Keratinocyte (primary cell): ENCODE measurements at regions not wholly inside any gene's neighbourhood (a gene's known extent, or its start where the extent isn't known, plus 50 kb on each side); places are given as distances from the start of the nearest gene placed in this dataset.

Experiments
- DNase-seq: peaks from one replicate; pipeline ENCODE4 v3.0.0-alpha.2; 2011; ENCODE audit warnings: low read depth, missing footprints, low spot score
- FAIRE-seq: peaks from 2 replicates; lab custom pipeline; 2011; peaks lifted over from hg19 to GRCh38; lab: Jason Lieb, UNC
- H2AFZ ChIP-seq: 2 replicates; pipeline ENCODE4 v1.6.0; 2012; ENCODE audit warnings: low read length, control low read depth, inconsistent platforms; ENCODE audit not compliant: control insufficient read depth
- H3K27ac ChIP-seq: 2 replicates; pipeline ENCODE4 v1.5.1; 2011; ENCODE audit warnings: low read length; ENCODE audit not compliant: control insufficient read depth, insufficient read depth
- H3K27me3 ChIP-seq: 3 replicates; pipeline ENCODE4 v1.6.0; 2011; ENCODE audit warnings: low read length; ENCODE audit not compliant: control insufficient read depth, insufficient read depth; ENCODE audit errors: extremely low read depth
- H3K36me3 ChIP-seq, 2 experiments: 2 replicates in 1 of 2; 3 replicates in 1 of 2; pipeline ENCODE4 v1.5.1; 2011; ENCODE audit warnings: low read length in 2 of 2, mild to moderate bottlenecking in 1 of 2; ENCODE audit not compliant: control insufficient read depth in 2 of 2, insufficient read depth in 2 of 2; ENCODE audit errors: extremely low read depth in 1 of 2
- H3K4me1 ChIP-seq: 3 replicates; pipeline ENCODE4 v1.5.1; 2011; ENCODE audit warnings: low read length; ENCODE audit not compliant: control insufficient read depth, insufficient read depth; ENCODE audit errors: extremely low read depth
- H3K4me2 ChIP-seq: 3 replicates; pipeline ENCODE4 v1.6.0; 2011; ENCODE audit warnings: low read depth, low read length; ENCODE audit not compliant: control insufficient read depth, insufficient read depth; ENCODE audit errors: extremely low read depth
- H3K4me3 ChIP-seq, 3 experiments: fragments of 200-600 bp in 1 of 3; sonication (generic) in 1 of 3; 2 replicates in 2 of 3; 3 replicates in 1 of 3; pipeline ENCODE4 v1.5.1; 2011 to 2016; ENCODE audit warnings: low read length in 3 of 3, mild to moderate bottlenecking in 3 of 3, control low read depth in 2 of 3, inconsistent platforms in 1 of 3, low read depth in 1 of 3, mixed read lengths in 1 of 3, mixed run types in 1 of 3, moderate library complexity in 1 of 3; ENCODE audit not compliant: control insufficient read depth in 2 of 3, insufficient read depth in 2 of 3; ENCODE audit errors: extremely low read depth in 1 of 3
- H3K79me2 ChIP-seq: 2 replicates; pipeline ENCODE4 v1.6.0; 2012; ENCODE audit warnings: low read length; ENCODE audit not compliant: control insufficient read depth, insufficient read depth
- H3K9ac ChIP-seq: 3 replicates; pipeline ENCODE4 v1.6.0; 2011; ENCODE audit warnings: low read length; ENCODE audit not compliant: control insufficient read depth, insufficient read depth; ENCODE audit errors: extremely low read depth
- H3K9me1 ChIP-seq: 3 replicates; pipeline ENCODE4 v1.6.0; 2011; ENCODE audit warnings: low read length; ENCODE audit not compliant: control insufficient read depth, insufficient read depth; ENCODE audit errors: extremely low read depth
- H3K9me3 ChIP-seq: 2 replicates; pipeline ENCODE4 v1.5.1; 2012; ENCODE audit warnings: low read depth, low read length; ENCODE audit not compliant: control insufficient read depth
- H4K20me1 ChIP-seq: 3 replicates; pipeline ENCODE4 v1.6.0; 2011; ENCODE audit warnings: low read length; ENCODE audit not compliant: control insufficient read depth, insufficient read depth; ENCODE audit errors: extremely low read depth
- CTCF ChIP-seq, 3 experiments: IDR thresholded peaks in 1 of 3; conservative IDR thresholded peaks in 1 of 3; optimal IDR thresholded peaks in 1 of 3; 2 replicates in 2 of 3; 3 replicates in 1 of 3; pipeline versions ENCODE3 to v1.5.1; 2011; ENCODE audit warnings: low read length in 3 of 3, mild to moderate bottlenecking in 3 of 3, moderate library complexity in 2 of 3, control low read depth in 1 of 3, inconsistent platforms in 1 of 3; ENCODE audit not compliant: insufficient read depth in 2 of 3; ENCODE audit errors: extremely low read depth in 1 of 3
- EZH2 ChIP-seq: IDR thresholded peaks from one replicate; pipeline ENCODE4 v1.6.1; 2012; ENCODE audit warnings: inconsistent platforms, mild to moderate bottlenecking, low read length, moderate library complexity
- dilution Hi-C: fragments of 300-500 bp; cut with MboI; formaldehyde crosslinking; loops from one replicate; pipeline ENCODE4 v1.7.0; 2020; ENCODE audit warnings: low sequenced_read_pairs; ENCODE audit not compliant: extremely low pct_ligation_motif_present

GRCh38 chr2:66854298-66854697 is 419.4 kb downstream of the MEIS1 start:
- Histone ChIP-seq H3K27ac (no peak overlapping the region), H3K79me2 (no peaks in the 10 kb centered on the region), H3K9ac (no peak overlapping the region), H3K9me1 (no peaks in the 10 kb centered on the region), H2AFZ (no peak overlapping the region), H4K20me1 (no peaks in the 10 kb centered on the region), H3K27me3 (no peaks in the 10 kb centered on the region), H3K4me3 (no peak overlapping the region), H3K4me2 (no peak overlapping the region), H3K36me3 (no peaks in the 10 kb centered on the region), H3K9me3 (no peaks in the 10 kb centered on the region), H3K4me1 (no peaks in the 10 kb centered on the region)
- DNase-seq (no peak), FAIRE-seq (no peak)
- dilution Hi-C loops = no loop called here
- TF ChIP-seq EZH2 = no peak
- no peak for TF ChIP-seq CTCF (optimal IDR thresholded peaks at IDR 0.05 in 1 of 3, IDR thresholded peaks at IDR 0.05 in 1 of 3, conservative IDR thresholded peaks at IDR 0.05 in 1 of 3; ENCODE audit: extremely low read depth in 1 of 3, insufficient read depth in 2 of 3, low read length in 3 of 3)

DNA sequence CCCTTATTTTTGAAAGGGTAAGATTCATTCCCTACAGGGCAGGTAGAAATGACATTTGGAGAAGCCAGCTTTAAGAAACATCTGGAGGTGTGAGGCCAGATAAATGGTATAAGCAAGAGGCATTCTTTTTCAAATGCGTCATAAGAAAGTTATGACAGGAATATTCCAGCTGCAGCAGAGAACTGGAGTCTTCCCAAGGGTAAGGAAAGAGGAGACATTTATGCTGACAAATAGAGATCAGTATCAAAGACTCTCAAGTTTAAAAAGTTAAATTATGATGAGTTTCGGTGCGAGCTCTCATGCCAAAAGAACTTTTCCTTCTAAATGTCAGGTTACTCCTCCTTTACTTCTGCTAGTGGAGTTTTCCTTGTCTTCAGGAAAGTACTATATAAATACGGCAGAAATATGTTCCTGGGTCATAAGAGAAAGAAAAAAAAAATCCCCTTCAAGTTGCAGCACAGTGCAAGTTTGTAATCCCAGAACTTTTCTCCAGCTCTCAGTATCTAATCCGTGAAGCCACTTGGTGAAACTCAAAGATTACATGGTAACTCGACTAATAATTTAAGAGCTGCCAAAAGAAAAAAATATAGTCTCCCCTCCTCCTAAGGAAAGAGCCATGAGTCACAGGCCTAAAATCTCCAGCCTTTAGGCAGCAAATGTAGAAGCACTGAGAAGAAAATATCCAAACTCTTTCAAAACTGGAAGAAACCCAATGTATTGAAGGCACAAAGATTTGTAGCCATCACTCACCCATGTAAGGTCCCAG is 428.1 kb downstream of the MEIS1 start:
- Histone ChIP-seq H3K27me3 (no peaks in the 10 kb centered on the region), H3K4me3 (peak overlapping the region in 2 of 3 experiments; percentile 24 to 56), H3K27ac (peak overlapping the region; percentile 56), H4K20me1 (no peaks in the 10 kb centered on the region), H3K79me2 (no peaks in the 10 kb centered on the region), H3K9me1 (no peaks in the 10 kb centered on the region), H3K36me3 (no peaks in the 10 kb centered on the region), H3K9me3 (no peaks in the 10 kb centered on the region), H3K9ac (peak overlapping the region; percentile 12), H3K4me2 (peak overlapping the region; percentile 81), H2AFZ (peak overlapping the region; percentile 71), H3K4me1 (peaks cover 15% of the 10 kb centered on the region)
- peak; percentile 91 for FAIRE-seq
- TF ChIP-seq EZH2 (no peak), CTCF (optimal IDR thresholded peaks at IDR 0.05 in 1 of 3, IDR thresholded peaks at IDR 0.05 in 1 of 3, conservative IDR thresholded peaks at IDR 0.05 in 1 of 3; ENCODE audit: extremely low read depth in 1 of 3, insufficient read depth in 2 of 3, low read length in 3 of 3) (no peak)
- dilution Hi-C loops = no loop called here
- peak; percentile 50 for DNase-seq
